HL-60 (cell line): ENCODE measurements at regions not wholly inside any gene's neighbourhood (a gene's known extent, or its start where the extent isn't known, plus 50 kb on each side); places are given as distances from the start of the nearest gene placed in this dataset.

ENCODE experiments used
- CTCF ChIP-seq: IDR thresholded peaks from one replicate; pipeline ENCODE4 v1.5.1; 2011; ENCODE audit warnings: low read length, control low read depth, inconsistent platforms; ENCODE audit not compliant: insufficient read depth
- GABPA ChIP-seq: IDR thresholded peaks from 2 replicates; pipeline ENCODE4 v1.6.1; 2012; ENCODE audit warnings: low read depth
- POLR2AphosphoS5 ChIP-seq: IDR thresholded peaks from 2 replicates; pipeline ENCODE4 v1.6.1; 2012; ENCODE audit warnings: low read depth
- REST ChIP-seq: IDR thresholded peaks from 2 replicates; pipeline ENCODE4 v1.6.1; 2012; ENCODE audit warnings: low read depth; ENCODE audit not compliant: insufficient replicate concordance
- SPI1 ChIP-seq: IDR thresholded peaks from 2 replicates; pipeline ENCODE4 v1.6.1; 2012; ENCODE audit warnings: low read depth, mild to moderate bottlenecking, borderline replicate concordance

- TF ChIP-seq CTCF (no peak), POLR2AphosphoS5 (no peak), SPI1 (no peak), GABPA (no peak), REST (no peak)
Observed at GRCh38 chr6:20328924-20329300, 72.8 kb upstream of the E2F3 start.
